CD4-positive, CD25-positive, alpha-beta regulatory T cell (primary cell): ENCODE measurements at regions not wholly inside any gene's neighbourhood (a gene's known extent, or its start where the extent isn't known, plus 50 kb on each side); places are given as distances from the start of the nearest gene placed in this dataset.

Source experiments
- ATAC-seq, 2 donors: fragments of 150-1000 bp; cut with Tn5 transposase; one replicate each; pipeline ENCODE4 v1.10.0; 2021; ENCODE audit warnings: low read depth in 2 of 2, moderate number of reproducible peaks in 2 of 2, moderate library complexity in 1 of 2
- DNase-seq, 3 donors: peaks; one replicate each; pipeline versions ENCODE4 v3.0.0 to v3.0.0-alpha.2; 2012 to 2022; ENCODE audit warnings: mixed read lengths in 1 of 3
- H3K27ac ChIP-seq: one replicate; pipeline ENCODE4 v1.7.0; 2013; ENCODE audit warnings: mild to moderate bottlenecking, low read length; ENCODE audit not compliant: insufficient read depth, poor library complexity, severe bottlenecking
- H3K27me3 ChIP-seq: one replicate; pipeline ENCODE4 v1.7.0; 2013; ENCODE audit warnings: low read length; ENCODE audit not compliant: control insufficient read depth, insufficient read depth
- H3K36me3 ChIP-seq: one replicate; pipeline ENCODE4 v1.7.0; 2013; ENCODE audit warnings: mild to moderate bottlenecking, low read length, moderate library complexity; ENCODE audit not compliant: control insufficient read depth, insufficient read depth
- H3K4me1 ChIP-seq: 2 replicates; pipeline ENCODE4 v1.7.0; 2013; ENCODE audit warnings: mild to moderate bottlenecking, low read length; ENCODE audit not compliant: insufficient read depth, control insufficient read depth, poor library complexity, severe bottlenecking
- H3K4me3 ChIP-seq: one replicate; pipeline ENCODE4 v1.7.0; 2013; ENCODE audit warnings: low read depth, mild to moderate bottlenecking, low read length, moderate library complexity
- H3K9me3 ChIP-seq, 2 experiments: 1 replicate in 1 of 2; 2 replicates in 1 of 2; pipeline ENCODE4 v1.7.0; 2013; ENCODE audit warnings: low read length in 2 of 2, mild to moderate bottlenecking in 1 of 2, moderate library complexity in 1 of 2; ENCODE audit not compliant: control insufficient read depth in 2 of 2
- H3K27ac Mint-ChIP-seq, 3 donors: one replicate each; pipeline ENCODE4 v1.8.0; 2020 to 2022; ENCODE audit warnings: mild to moderate bottlenecking in 3 of 3, mixed read lengths in 3 of 3, moderate library complexity in 2 of 3
- H3K27me3 Mint-ChIP-seq: one replicate; pipeline ENCODE4 v1.8.0; 2022; ENCODE audit warnings: mild to moderate bottlenecking, mixed read lengths
- H3K36me3 Mint-ChIP-seq: one replicate; pipeline ENCODE4 v1.8.0; 2020; ENCODE audit warnings: mixed read lengths
- H3K4me1 Mint-ChIP-seq, 4 donors: one replicate each; pipeline ENCODE4 v1.8.0; 2020 to 2022; ENCODE audit warnings: mixed read lengths in 4 of 4, mild to moderate bottlenecking in 1 of 4
- H3K4me3 Mint-ChIP-seq, 4 donors: one replicate each; pipeline ENCODE4 v1.8.0; 2020 to 2022; ENCODE audit warnings: mild to moderate bottlenecking in 4 of 4, mixed read lengths in 4 of 4, moderate library complexity in 3 of 4
- H3K9me3 Mint-ChIP-seq, 7 donors: one replicate each; pipeline ENCODE4 v1.8.0; 2020 to 2022; ENCODE audit warnings: mixed read lengths in 7 of 7, mild to moderate bottlenecking in 3 of 7, moderate library complexity in 2 of 7

DNA sequence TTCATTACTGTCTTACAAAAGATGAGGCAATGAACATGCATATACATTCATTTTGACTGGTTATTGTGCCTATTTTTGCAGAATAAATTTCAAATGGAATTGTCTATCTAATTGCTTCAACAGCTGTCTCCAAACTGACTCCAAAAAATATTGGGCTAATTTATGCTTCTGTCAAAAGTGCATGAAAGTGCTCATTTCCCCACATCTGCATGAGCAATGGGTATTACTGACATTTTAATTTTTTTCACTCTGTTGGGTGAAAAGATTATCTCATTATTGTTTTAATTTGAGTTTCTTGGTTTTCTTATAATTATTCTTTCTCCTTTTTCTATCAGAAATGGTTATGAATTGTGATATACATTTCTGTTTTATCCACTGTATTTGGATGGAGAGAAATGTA is 404.2 kb downstream of the QKI start:
- Mint-ChIP-seq H3K27me3 (no peaks in the 10 kb centered on the region), H3K4me3 (no peak overlapping the region), H3K27ac (no peak overlapping the region), H3K4me1 (no peaks in the 10 kb centered on the region), H3K9me3 (peaks cover 0 to 1% (median 0%) of the 10 kb centered on the region in 7 donors), H3K36me3 (no peaks in the 10 kb centered on the region)
- Histone ChIP-seq H3K4me1 (no peaks in the 10 kb centered on the region), H3K4me3 (no peak overlapping the region), H3K36me3 (no peaks in the 10 kb centered on the region), H3K27me3 (no peaks in the 10 kb centered on the region), H3K9me3 (no peaks in the 10 kb centered on the region), H3K27ac (no peak overlapping the region)
- ATAC-seq (no peak), DNase-seq (no peak)

DNA sequence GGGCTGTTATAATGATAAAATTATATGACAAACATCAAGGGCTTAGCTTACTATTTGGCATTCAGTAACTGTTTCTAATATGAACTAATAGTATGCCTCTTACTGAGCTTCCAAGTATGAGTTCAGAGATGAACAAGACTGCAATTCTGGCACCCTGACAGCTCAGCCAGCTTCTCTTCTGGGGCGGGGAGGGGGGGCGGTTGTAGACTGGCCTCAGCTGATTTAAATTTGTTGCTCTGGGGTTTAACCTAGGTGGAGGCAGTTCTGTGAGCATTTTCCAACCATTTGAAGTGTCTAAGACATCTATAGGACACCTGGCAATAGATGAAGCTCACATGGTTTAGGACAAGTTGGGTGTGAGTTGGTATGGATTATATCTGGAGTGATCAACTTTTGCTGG is 401.9 kb downstream of the QKI start:
- Mint-ChIP-seq H3K9me3 (peaks cover 0 to 1% (median 0%) of the 10 kb centered on the region in 7 donors), H3K27ac (no peak overlapping the region)
- ATAC-seq = no peak

DNA sequence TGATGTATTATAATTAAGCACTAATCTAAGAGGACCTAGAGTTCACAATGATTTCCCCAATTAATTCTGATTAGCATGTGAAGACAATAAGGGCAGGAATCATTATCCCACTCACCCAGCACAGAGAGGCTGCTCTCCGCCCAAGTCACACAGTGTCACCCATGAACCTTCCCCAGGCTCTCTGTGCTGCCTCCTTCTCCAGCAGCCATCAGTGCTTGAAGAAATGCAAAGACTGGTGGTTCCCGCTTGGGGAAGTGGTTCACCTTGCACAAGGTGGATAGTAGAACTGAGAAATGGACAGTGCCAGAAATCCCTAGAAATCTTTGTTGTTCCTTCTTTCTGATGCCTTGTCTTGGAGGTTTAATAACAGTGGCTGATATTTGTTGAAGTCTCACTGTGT is 401.3 kb downstream of the QKI start:
- H3K36me3 ChIP-seq = no peaks in the 10 kb centered on the region
- Mint-ChIP-seq H3K27ac (no peak overlapping the region), H3K4me3 (no peak overlapping the region), H3K9me3 (peaks cover 0 to 1% (median 0%) of the 10 kb centered on the region in 7 donors), H3K36me3 (no peaks in the 10 kb centered on the region), H3K27me3 (no peaks in the 10 kb centered on the region), H3K4me1 (no peaks in the 10 kb centered on the region)
- no peaks in the 10 kb centered on the region for H3K9me3 ChIP-seq
- DNase-seq = no peak
- H3K27ac ChIP-seq = no peak overlapping the region
- no peaks in the 10 kb centered on the region for H3K4me1 ChIP-seq
- H3K4me3 ChIP-seq = no peak overlapping the region
- no peaks in the 10 kb centered on the region for H3K27me3 ChIP-seq
- ATAC-seq = no peak

More for the DNA sequence above, 401.9 kb downstream of the QKI start:
- Histone ChIP-seq H3K27me3 (no peaks in the 10 kb centered on the region), H3K36me3 (no peaks in the 10 kb centered on the region), H3K27ac (no peak overlapping the region), H3K4me3 (no peak overlapping the region), H3K4me1 (no peaks in the 10 kb centered on the region), H3K9me3 (no peaks in the 10 kb centered on the region)
- Mint-ChIP-seq H3K4me3 (no peak overlapping the region), H3K27me3 (no peaks in the 10 kb centered on the region), H3K4me1 (no peaks in the 10 kb centered on the region), H3K36me3 (no peaks in the 10 kb centered on the region)
- DNase-seq = no peak

- ATAC-seq = no peak
- no peak overlapping the region for H3K4me3 ChIP-seq
- no peak overlapping the region for H3K27ac ChIP-seq
- Mint-ChIP-seq H3K4me3 (no peak overlapping the region), H3K36me3 (no peaks in the 10 kb centered on the region), H3K4me1 (no peaks in the 10 kb centered on the region), H3K9me3 (no peaks in the 10 kb centered on the region), H3K27me3 (no peaks in the 10 kb centered on the region), H3K27ac (no peak overlapping the region)
- no peaks in the 10 kb centered on the region for H3K27me3 ChIP-seq
- no peaks in the 10 kb centered on the region for H3K36me3 ChIP-seq
- no peaks in the 10 kb centered on the region for H3K4me1 ChIP-seq
- DNase-seq = no peak
- H3K9me3 ChIP-seq = no peaks in the 10 kb centered on the region
Measured at GRCh38 chr6:163814494-163815364, 400.2 kb downstream of the QKI start.

DNA sequence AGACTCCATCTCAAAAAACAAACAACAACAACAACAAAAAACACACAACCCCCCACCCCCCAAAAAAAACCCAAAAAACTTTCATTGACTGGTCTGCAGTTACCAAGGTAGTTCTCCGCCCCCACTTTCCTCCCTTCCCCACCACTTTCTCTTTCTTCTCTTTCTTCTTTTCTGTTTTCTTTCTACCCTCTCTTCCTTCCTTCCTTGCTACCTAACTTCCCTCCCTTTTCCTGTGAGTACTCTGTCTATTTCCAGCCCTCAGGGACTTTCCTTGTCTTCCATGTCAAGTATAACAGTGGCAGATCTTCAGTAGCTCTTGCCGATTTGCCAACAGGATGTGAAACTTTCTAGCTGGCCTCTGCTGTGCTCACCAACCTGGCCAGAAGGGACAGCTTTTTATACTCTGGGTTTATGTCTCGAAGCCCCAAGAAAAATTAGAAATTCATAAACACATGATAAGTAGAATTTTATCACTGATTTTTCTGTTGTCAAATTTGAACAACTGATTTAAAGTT is 399.5 kb downstream of the QKI start:
- Mint-ChIP-seq H3K9me3 (no peaks in the 10 kb centered on the region), H3K4me3 (no peak overlapping the region), H3K36me3 (no peaks in the 10 kb centered on the region), H3K27ac (no peak overlapping the region), H3K4me1 (no peaks in the 10 kb centered on the region), H3K27me3 (no peaks in the 10 kb centered on the region)
- Histone ChIP-seq H3K27me3 (no peaks in the 10 kb centered on the region), H3K27ac (no peak overlapping the region), H3K4me3 (no peak overlapping the region), H3K9me3 (no peaks in the 10 kb centered on the region), H3K4me1 (no peaks in the 10 kb centered on the region), H3K36me3 (no peaks in the 10 kb centered on the region)
- DNase-seq = no peak
- ATAC-seq = no peak

- Mint-ChIP-seq H3K27ac (no peak overlapping the region), H3K4me1 (no peaks in the 10 kb centered on the region), H3K27me3 (no peaks in the 10 kb centered on the region), H3K9me3 (no peaks in the 10 kb centered on the region), H3K36me3 (no peaks in the 10 kb centered on the region), H3K4me3 (no peak overlapping the region)
- H3K4me3 ChIP-seq = no peak overlapping the region
- no peaks in the 10 kb centered on the region for H3K9me3 ChIP-seq
- no peaks in the 10 kb centered on the region for H3K27me3 ChIP-seq
- no peaks in the 10 kb centered on the region for H3K4me1 ChIP-seq
- no peaks in the 10 kb centered on the region for H3K36me3 ChIP-seq
- no peak overlapping the region for H3K27ac ChIP-seq
- DNase-seq (no peak), ATAC-seq (no peak)
Measured at GRCh38 chr6:163811317-163811716, 396.8 kb downstream of the QKI start.

GRCh38 chr6:163809364-163809763 is 394.8 kb downstream of the QKI start:
- no peak for ATAC-seq
- no peak for DNase-seq
- no peak overlapping the region for H3K4me3 ChIP-seq
- no peak overlapping the region for H3K27ac ChIP-seq
- H3K9me3 Mint-ChIP-seq = no peaks in the 10 kb centered on the region
- no peaks in the 10 kb centered on the region for H3K36me3 ChIP-seq
- no peaks in the 10 kb centered on the region for H3K9me3 ChIP-seq
- no peaks in the 10 kb centered on the region for H3K4me1 Mint-ChIP-seq
- H3K27ac Mint-ChIP-seq = no peak overlapping the region
- no peaks in the 10 kb centered on the region for H3K27me3 Mint-ChIP-seq
- no peaks in the 10 kb centered on the region for H3K36me3 Mint-ChIP-seq
- no peaks in the 10 kb centered on the region for H3K4me1 ChIP-seq
- no peak overlapping the region for H3K4me3 Mint-ChIP-seq
- no peaks in the 10 kb centered on the region for H3K27me3 ChIP-seq

GRCh38 chr6:163808871-163809270 is 394.4 kb downstream of the QKI start:
- H3K4me3 ChIP-seq = no peak overlapping the region
- Mint-ChIP-seq H3K27ac (peak overlapping the region in 1 of 3 donors; percentile 40), H3K4me1 (no peaks in the 10 kb centered on the region), H3K9me3 (no peaks in the 10 kb centered on the region), H3K36me3 (no peaks in the 10 kb centered on the region), H3K27me3 (no peaks in the 10 kb centered on the region), H3K4me3 (no peak overlapping the region)
- ATAC-seq (no peak), DNase-seq (no peak)
- no peaks in the 10 kb centered on the region for H3K27me3 ChIP-seq
- H3K4me1 ChIP-seq = no peaks in the 10 kb centered on the region
- no peaks in the 10 kb centered on the region for H3K36me3 ChIP-seq
- no peaks in the 10 kb centered on the region for H3K9me3 ChIP-seq
- no peak overlapping the region for H3K27ac ChIP-seq
